ENCODE measurements at regions not wholly inside any gene's neighbourhood (a gene's known extent, or its start where the extent isn't known, plus 50 kb on each side); places are given as distances from the start of the nearest gene placed in this dataset.
A peak's percentile ranks its signal among the peaks of the same experiment; 100 is the strongest.
"Not testable (repeated sequence)": the region's sequence is repeated elsewhere in the genome, so short reads cannot be mapped to it uniquely, and the experiment has no call there.

DNA sequence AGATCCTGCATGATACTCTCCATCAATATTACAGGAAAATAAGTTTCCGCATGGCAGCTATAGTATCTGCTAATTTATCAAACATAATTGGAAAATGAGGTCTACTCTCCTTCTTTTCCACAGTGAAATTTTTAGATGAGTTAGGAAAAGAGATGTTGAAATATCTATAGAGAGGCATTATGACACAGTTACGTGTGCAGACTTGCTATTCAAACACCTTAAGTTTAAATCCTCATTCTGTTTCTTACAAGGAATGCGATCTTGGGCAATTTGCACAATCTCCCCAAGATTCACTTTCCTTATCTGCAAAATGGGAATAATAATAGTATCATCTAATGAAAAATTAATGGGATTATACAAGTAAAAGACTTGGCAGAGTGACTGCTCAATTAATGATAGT, 91.7 kb upstream of the SLCO6A1 start:
- Histone ChIP-seq H3K27me3 (replicated peaks; ENCODE audit: control insufficient read depth, insufficient read depth, low read length) (no peaks in the 10 kb centered on the region), H3K4me3 (replicated peaks; ENCODE audit: low read depth, low read length) (no peak overlapping the region), H3K36me3 (ENCODE audit: control insufficient read depth, insufficient read depth, low read length) (no peaks in the 10 kb centered on the region)
- TF ChIP-seq, protein P1, sequence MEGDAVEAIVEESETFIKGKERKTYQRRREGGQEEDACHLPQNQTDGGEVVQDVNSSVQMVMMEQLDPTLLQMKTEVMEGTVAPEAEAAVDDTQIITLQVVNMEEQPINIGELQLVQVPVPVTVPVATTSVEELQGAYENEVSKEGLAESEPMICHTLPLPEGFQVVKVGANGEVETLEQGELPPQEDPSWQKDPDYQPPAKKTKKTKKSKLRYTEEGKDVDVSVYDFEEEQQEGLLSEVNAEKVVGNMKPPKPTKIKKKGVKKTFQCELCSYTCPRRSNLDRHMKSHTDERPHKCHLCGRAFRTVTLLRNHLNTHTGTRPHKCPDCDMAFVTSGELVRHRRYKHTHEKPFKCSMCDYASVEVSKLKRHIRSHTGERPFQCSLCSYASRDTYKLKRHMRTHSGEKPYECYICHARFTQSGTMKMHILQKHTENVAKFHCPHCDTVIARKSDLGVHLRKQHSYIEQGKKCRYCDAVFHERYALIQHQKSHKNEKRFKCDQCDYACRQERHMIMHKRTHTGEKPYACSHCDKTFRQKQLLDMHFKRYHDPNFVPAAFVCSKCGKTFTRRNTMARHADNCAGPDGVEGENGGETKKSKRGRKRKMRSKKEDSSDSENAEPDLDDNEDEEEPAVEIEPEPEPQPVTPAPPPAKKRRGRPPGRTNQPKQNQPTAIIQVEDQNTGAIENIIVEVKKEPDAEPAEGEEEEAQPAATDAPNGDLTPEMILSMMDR (IDR thresholded peaks at IDR 0.05; ENCODE audit: insufficient read depth, low read length, poor library complexity, severe bottlenecking) = no peak
- DNase-seq (ENCODE audit: extremely low read depth, insufficient read length) = no peak

DNA sequence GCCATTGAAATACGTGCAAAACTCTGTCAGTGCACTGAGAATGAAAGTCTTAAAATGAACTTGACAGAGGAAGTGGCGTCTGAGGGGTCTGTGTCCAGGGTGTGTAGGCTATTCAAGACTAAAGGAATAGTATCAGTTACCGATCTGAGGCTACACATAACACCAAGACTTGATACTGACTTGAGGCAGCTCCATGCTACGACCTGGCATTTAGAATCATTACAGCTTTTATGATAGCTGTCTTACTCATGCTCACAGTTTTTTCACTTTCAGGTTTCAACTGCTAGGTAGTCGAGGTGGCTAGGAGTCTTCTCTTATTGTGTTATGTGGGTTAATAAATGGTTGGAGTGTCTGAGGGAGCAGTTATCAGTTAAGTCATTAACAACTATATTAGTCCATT, 92.8 kb upstream of the SLCO6A1 start:
- Histone ChIP-seq H3K27me3 (replicated peaks; ENCODE audit: control insufficient read depth, insufficient read depth, low read length) (no peaks in the 10 kb centered on the region), H3K4me3 (replicated peaks; ENCODE audit: low read depth, low read length) (no peak overlapping the region), H3K36me3 (ENCODE audit: control insufficient read depth, insufficient read depth, low read length) (no peaks in the 10 kb centered on the region)
- DNase-seq (ENCODE audit: extremely low read depth, insufficient read length) = no peak
- TF ChIP-seq, protein P1 (IDR thresholded peaks at IDR 0.05; ENCODE audit: insufficient read depth, low read length, poor library complexity, severe bottlenecking) = no peak

DNA sequence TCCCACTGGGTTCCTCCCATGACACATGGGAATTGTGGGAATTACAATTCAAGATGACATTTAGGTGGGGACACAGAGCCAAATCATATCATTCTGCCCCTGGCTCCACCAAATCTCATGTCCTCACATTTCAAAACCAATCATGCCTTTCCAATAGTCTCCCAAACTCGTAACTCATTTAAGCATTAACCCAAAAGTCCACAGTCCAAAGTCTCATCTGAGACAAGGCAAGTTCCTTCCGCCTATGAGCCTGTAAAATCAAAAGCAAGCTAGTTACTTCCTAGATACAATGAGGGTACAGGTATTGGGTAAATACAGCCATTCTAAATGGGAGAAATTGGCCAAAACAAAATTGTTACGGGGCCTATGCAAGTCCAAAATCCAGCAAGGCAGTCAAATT, 93.8 kb upstream of the SLCO6A1 start:
- H3K4me3 ChIP-seq (replicated peaks; ENCODE audit: low read depth, low read length); H3K36me3 ChIP-seq (ENCODE audit: control insufficient read depth, insufficient read depth, low read length); DNase-seq (ENCODE audit: extremely low read depth, insufficient read length); H3K27me3 ChIP-seq (replicated peaks; ENCODE audit: control insufficient read depth, insufficient read depth, low read length): not testable (repeated sequence)

DNA sequence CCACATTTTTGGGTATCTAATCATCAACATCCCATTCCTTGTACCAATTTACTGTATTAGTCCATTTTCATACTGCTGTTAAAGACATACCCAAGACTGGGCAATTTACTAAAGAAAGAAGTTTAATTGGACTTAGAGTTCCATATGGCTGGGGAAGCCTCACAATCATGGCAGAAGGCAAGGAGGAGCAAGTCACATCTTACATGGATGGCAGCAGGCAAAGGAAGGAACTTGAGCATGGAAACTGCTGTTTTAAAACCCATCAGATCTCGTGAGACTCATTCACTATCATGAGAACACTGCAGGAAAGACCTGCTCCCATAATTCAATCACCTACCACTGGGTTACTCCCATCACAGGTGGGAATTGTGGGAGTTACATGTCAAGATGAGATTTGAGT, 95.4 kb upstream of the SLCO6A1 start:
- DNase-seq (ENCODE audit: extremely low read depth, insufficient read length) = no peak
- no peaks in the 10 kb centered on the region for H3K27me3 ChIP-seq (replicated peaks; ENCODE audit: control insufficient read depth, insufficient read depth, low read length)
- no peak overlapping the region for H3K4me3 ChIP-seq (replicated peaks; ENCODE audit: low read depth, low read length)
- no peaks in the 10 kb centered on the region for H3K36me3 ChIP-seq (ENCODE audit: control insufficient read depth, insufficient read depth, low read length)
- TF ChIP-seq, protein P1 (IDR thresholded peaks at IDR 0.05; ENCODE audit: insufficient read depth, low read length, poor library complexity, severe bottlenecking) = no peak

DNA sequence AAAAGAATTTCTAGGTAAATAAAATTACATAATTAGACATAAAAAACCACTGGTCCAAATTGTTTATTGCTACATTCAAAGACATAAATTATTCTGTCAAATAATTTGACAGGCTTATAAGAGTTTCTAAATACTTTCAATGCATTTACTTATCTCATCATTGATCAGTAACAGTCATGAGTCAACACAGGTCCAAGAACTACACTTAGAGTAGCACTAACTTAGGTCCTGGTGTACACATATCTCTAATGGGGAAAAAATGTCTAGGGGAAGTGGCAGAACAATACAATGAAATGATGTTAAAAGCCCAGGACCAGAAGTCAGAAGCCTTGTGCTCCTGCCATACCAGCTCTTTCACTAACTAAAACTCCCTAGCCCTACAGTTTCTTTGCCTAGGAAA, 96.5 kb upstream of the SLCO6A1 start:
- no peak for DNase-seq (ENCODE audit: extremely low read depth, insufficient read length)
- H3K4me3 ChIP-seq (replicated peaks; ENCODE audit: low read depth, low read length) = no peak overlapping the region
- TF ChIP-seq, protein P1 (IDR thresholded peaks at IDR 0.05; ENCODE audit: insufficient read depth, low read length, poor library complexity, severe bottlenecking) = no peak
- no peaks in the 10 kb centered on the region for H3K27me3 ChIP-seq (replicated peaks; ENCODE audit: control insufficient read depth, insufficient read depth, low read length)
- no peaks in the 10 kb centered on the region for H3K36me3 ChIP-seq (ENCODE audit: control insufficient read depth, insufficient read depth, low read length)

DNA sequence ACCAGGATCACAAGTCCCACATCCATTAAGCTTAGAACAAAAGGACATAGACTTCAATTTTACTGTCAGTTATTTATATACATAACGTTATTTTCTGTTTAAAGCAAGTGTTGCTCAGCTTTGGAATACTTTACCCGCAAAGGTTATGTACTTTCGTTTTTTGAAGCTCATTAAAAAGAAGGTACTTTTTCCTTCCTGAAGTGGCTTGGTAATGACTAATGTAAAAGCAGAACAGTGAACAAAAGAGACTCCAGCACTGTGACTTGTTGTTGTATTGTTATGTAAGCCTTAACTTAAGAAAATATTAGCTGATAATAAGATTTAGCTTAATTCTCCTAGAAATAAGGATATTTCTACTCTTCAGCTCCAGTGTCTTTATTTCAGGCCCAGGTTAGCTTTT, 97.3 kb upstream of the SLCO6A1 start:
- DNase-seq (ENCODE audit: extremely low read depth, insufficient read length) = peak; percentile 15
- no peaks in the 10 kb centered on the region for H3K36me3 ChIP-seq (ENCODE audit: control insufficient read depth, insufficient read depth, low read length)
- no peaks in the 10 kb centered on the region for H3K27me3 ChIP-seq (replicated peaks; ENCODE audit: control insufficient read depth, insufficient read depth, low read length)
- TF ChIP-seq, protein P1 (IDR thresholded peaks at IDR 0.05; ENCODE audit: insufficient read depth, low read length, poor library complexity, severe bottlenecking) = no peak
- no peak overlapping the region for H3K4me3 ChIP-seq (replicated peaks; ENCODE audit: low read depth, low read length)
